Activated naive CD8-positive, alpha-beta T cell treated with anti-CD3 and anti-CD28 coated beads, Interleukin-2, amount 10 ng/mL, durations not matched to agents 7 days and 5 days (primary cell): ENCODE measurements at regions not wholly inside any gene's neighbourhood (a gene's known extent, or its start where the extent isn't known, plus 50 kb on each side); places are given as distances from the start of the nearest gene placed in this dataset.
"Not testable (repeated sequence)": the region's sequence is repeated elsewhere in the genome, so short reads cannot be mapped to it uniquely, and the experiment has no call there.

Experiments
- ATAC-seq: fragments of 150-1000 bp; cut with Tn5 transposase; one replicate; pipeline ENCODE4 v1.10.0; 2021; ENCODE audit warnings: low read depth, moderate library complexity
- POLR2A ChIA-PET: fragments of 350-600 bp; sonication (Branson Sonifier 250); formaldehyde crosslinking; loops from one replicate; lab custom pipeline; 2021; ENCODE audit warnings: antibody characterized with exemption; lab: Charles Lee
- DNase-seq: peaks from one replicate; pipeline ENCODE4 v3.0.0; 2021
- H3K27ac Mint-ChIP-seq: one replicate; pipeline ENCODE4 v1.8.0; 2022; ENCODE audit warnings: mild to moderate bottlenecking, mixed read lengths
- H3K27me3 Mint-ChIP-seq: one replicate; pipeline ENCODE4 v1.8.0; 2022; ENCODE audit warnings: mild to moderate bottlenecking, moderate library complexity, mixed read lengths
- H3K36me3 Mint-ChIP-seq: one replicate; pipeline ENCODE4 v1.8.0; 2021; ENCODE audit warnings: mild to moderate bottlenecking, mixed read lengths
- H3K4me1 Mint-ChIP-seq: one replicate; pipeline ENCODE4 v1.8.0; 2021; ENCODE audit warnings: mixed read lengths
- H3K4me3 Mint-ChIP-seq: one replicate; pipeline ENCODE4 v1.8.0; 2022; ENCODE audit warnings: mild to moderate bottlenecking, moderate library complexity, mixed read lengths
- H3K9me3 Mint-ChIP-seq: one replicate; pipeline ENCODE4 v1.8.0; 2021; ENCODE audit warnings: mixed read lengths

GRCh38 chr10:64196638-64197315 lies 675.6 kb downstream of the REEP3 start:
- peaks cover 3% of the 10 kb centered on the region for H3K9me3 Mint-ChIP-seq
- ATAC-seq: no peak
- no peaks in the 10 kb centered on the region for H3K4me1 Mint-ChIP-seq
- no peak for DNase-seq
- POLR2A ChIA-PET: no interaction called here
- H3K36me3 Mint-ChIP-seq: no peaks in the 10 kb centered on the region
- no peaks in the 10 kb centered on the region for H3K27me3 Mint-ChIP-seq
- H3K4me3 Mint-ChIP-seq: no peak overlapping the region
- H3K27ac Mint-ChIP-seq: no peak overlapping the region

GRCh38 chr10:64201936-64202335 lies 680.7 kb downstream of the REEP3 start:
- no peak for ATAC-seq
- no peak for DNase-seq
- Mint-ChIP-seq H3K9me3 (peaks cover 3% of the 10 kb centered on the region), H3K27ac (no peak overlapping the region), H3K4me3 (no peak overlapping the region), H3K4me1 (no peaks in the 10 kb centered on the region), H3K36me3 (no peaks in the 10 kb centered on the region), H3K27me3 (no peaks in the 10 kb centered on the region)
- POLR2A ChIA-PET: no interaction called here

GRCh38 chr10:64204504-64204903 lies 683.3 kb downstream of the REEP3 start:
- H3K4me3 Mint-ChIP-seq, H3K36me3 Mint-ChIP-seq, H3K9me3 Mint-ChIP-seq, ATAC-seq, POLR2A ChIA-PET, H3K27me3 Mint-ChIP-seq, H3K27ac Mint-ChIP-seq, DNase-seq, H3K4me1 Mint-ChIP-seq: not testable (repeated sequence)

GRCh38 chr10:64206409-64206808 lies 685.2 kb downstream of the REEP3 start:
- Mint-ChIP-seq H3K36me3 (no peaks in the 10 kb centered on the region), H3K27ac (no peak overlapping the region), H3K9me3 (peaks cover 6% of the 10 kb centered on the region), H3K27me3 (no peaks in the 10 kb centered on the region), H3K4me1 (no peaks in the 10 kb centered on the region), H3K4me3 (no peak overlapping the region)
- DNase-seq (no peak), ATAC-seq (no peak)
- POLR2A ChIA-PET: no interaction called here

- POLR2A ChIA-PET: no interaction called here
Measured at GRCh38 chr10:64209561-64209960, 688.4 kb downstream of the REEP3 start.

GRCh38 chr10:64210211-64210610 lies 689.0 kb downstream of the REEP3 start:
- no peaks in the 10 kb centered on the region for H3K4me1 Mint-ChIP-seq
- DNase-seq: no peak
- peaks cover 3% of the 10 kb centered on the region for H3K9me3 Mint-ChIP-seq
- no peak for ATAC-seq
- H3K4me3 Mint-ChIP-seq: no peak overlapping the region
- H3K27ac Mint-ChIP-seq: no peak overlapping the region
- no peaks in the 10 kb centered on the region for H3K36me3 Mint-ChIP-seq
- no peaks in the 10 kb centered on the region for H3K27me3 Mint-ChIP-seq
- POLR2A ChIA-PET: no interaction called here

More at GRCh38 chr10:64209561-64209960, 688.4 kb downstream of the REEP3 start:
- Mint-ChIP-seq H3K27me3 (no peaks in the 10 kb centered on the region), H3K9me3 (peaks cover 3% of the 10 kb centered on the region), H3K27ac (no peak overlapping the region), H3K4me3 (no peak overlapping the region), H3K36me3 (no peaks in the 10 kb centered on the region), H3K4me1 (no peaks in the 10 kb centered on the region)
- DNase-seq (no peak), ATAC-seq (no peak)

GRCh38 chr10:64211466-64211865 lies 690.3 kb downstream of the REEP3 start:
- H3K27ac Mint-ChIP-seq: no peak overlapping the region
- H3K36me3 Mint-ChIP-seq: no peaks in the 10 kb centered on the region
- DNase-seq: no peak
- peaks cover 3% of the 10 kb centered on the region for H3K9me3 Mint-ChIP-seq
- no peaks in the 10 kb centered on the region for H3K4me1 Mint-ChIP-seq
- ATAC-seq: no peak
- H3K4me3 Mint-ChIP-seq: no peak overlapping the region
- H3K27me3 Mint-ChIP-seq: no peaks in the 10 kb centered on the region
- POLR2A ChIA-PET: no interaction called here

- H3K9me3 Mint-ChIP-seq: no peaks in the 10 kb centered on the region
- H3K27me3 Mint-ChIP-seq: no peaks in the 10 kb centered on the region
- ATAC-seq (no peak), DNase-seq (no peak)
- no peaks in the 10 kb centered on the region for H3K36me3 Mint-ChIP-seq
- H3K4me3 Mint-ChIP-seq: no peak overlapping the region
- H3K4me1 Mint-ChIP-seq: no peaks in the 10 kb centered on the region
- POLR2A ChIA-PET: no interaction called here
- H3K27ac Mint-ChIP-seq: no peak overlapping the region
Measured at GRCh38 chr10:64215088-64215487, 693.9 kb downstream of the REEP3 start.

- ATAC-seq (no peak), DNase-seq (no peak)
- no peaks in the 10 kb centered on the region for H3K27me3 Mint-ChIP-seq
- H3K27ac Mint-ChIP-seq: no peak overlapping the region
- POLR2A ChIA-PET: no interaction called here
- no peak overlapping the region for H3K4me3 Mint-ChIP-seq
- no peaks in the 10 kb centered on the region for H3K36me3 Mint-ChIP-seq
- no peaks in the 10 kb centered on the region for H3K4me1 Mint-ChIP-seq
- no peaks in the 10 kb centered on the region for H3K9me3 Mint-ChIP-seq
Measured at GRCh38 chr10:64219271-64220025, 698.2 kb downstream of the REEP3 start.

- H3K36me3 Mint-ChIP-seq: no peaks in the 10 kb centered on the region
- H3K9me3 Mint-ChIP-seq: peaks cover 2% of the 10 kb centered on the region
- POLR2A ChIA-PET: no interaction called here
- H3K27me3 Mint-ChIP-seq: no peaks in the 10 kb centered on the region
- no peak overlapping the region for H3K27ac Mint-ChIP-seq
- ATAC-seq: no peak
- DNase-seq: no peak
- H3K4me1 Mint-ChIP-seq: no peaks in the 10 kb centered on the region
- no peak overlapping the region for H3K4me3 Mint-ChIP-seq
Measured at GRCh38 chr10:64234489-64234888, 713.3 kb downstream of the REEP3 start.

GRCh38 chr10:64257704-64258103 lies 736.5 kb downstream of the REEP3 start:
- Mint-ChIP-seq H3K27ac (no peak overlapping the region), H3K36me3 (no peaks in the 10 kb centered on the region), H3K4me3 (no peak overlapping the region), H3K9me3 (no peaks in the 10 kb centered on the region), H3K27me3 (no peaks in the 10 kb centered on the region), H3K4me1 (no peaks in the 10 kb centered on the region)
- DNase-seq (no peak), ATAC-seq (no peak)
- POLR2A ChIA-PET: no interaction called here

- Mint-ChIP-seq H3K4me1 (no peaks in the 10 kb centered on the region), H3K27me3 (no peaks in the 10 kb centered on the region), H3K36me3 (no peaks in the 10 kb centered on the region), H3K4me3 (no peak overlapping the region), H3K27ac (no peak overlapping the region), H3K9me3 (no peaks in the 10 kb centered on the region)
- DNase-seq (no peak), ATAC-seq (no peak)
- POLR2A ChIA-PET: no interaction called here
Measured at GRCh38 chr10:64261092-64261491, 739.9 kb downstream of the REEP3 start.

GRCh38 chr10:64261676-64262075 lies 740.5 kb downstream of the REEP3 start:
- DNase-seq: no peak
- Mint-ChIP-seq H3K27me3 (no peaks in the 10 kb centered on the region), H3K27ac (no peak overlapping the region), H3K36me3 (no peaks in the 10 kb centered on the region), H3K4me3 (no peak overlapping the region), H3K9me3 (no peaks in the 10 kb centered on the region), H3K4me1 (no peaks in the 10 kb centered on the region)
- POLR2A ChIA-PET: no interaction called here
- no peak for ATAC-seq

GRCh38 chr10:64265961-64266360 lies 744.8 kb downstream of the REEP3 start:
- no peaks in the 10 kb centered on the region for H3K9me3 Mint-ChIP-seq
- ATAC-seq (no peak), DNase-seq (no peak)
- no peak overlapping the region for H3K4me3 Mint-ChIP-seq
- H3K27ac Mint-ChIP-seq: no peak overlapping the region
- no peaks in the 10 kb centered on the region for H3K4me1 Mint-ChIP-seq
- no peaks in the 10 kb centered on the region for H3K36me3 Mint-ChIP-seq
- no peaks in the 10 kb centered on the region for H3K27me3 Mint-ChIP-seq
- POLR2A ChIA-PET: no interaction called here
